ENCODE measurements at regions not wholly inside any gene's neighbourhood (a gene's known extent, or its start where the extent isn't known, plus 50 kb on each side); places are given as distances from the start of the nearest gene placed in this dataset.

GRCh38 chrX:7711167-7711566 is 131.8 kb upstream of the VCX start:
- no peak for TF ChIP-seq CTCF (IDR thresholded peaks at IDR 0.05)
- no peak for TF ChIP-seq POLR2A (IDR thresholded peaks at IDR 0.05)

Data from esophagus squamous epithelium (tissue), 4 donors.